ENCODE measurements at regions not wholly inside any gene's neighbourhood (a gene's known extent, or its start where the extent isn't known, plus 50 kb on each side); places are given as distances from the start of the nearest gene placed in this dataset.

DNA sequence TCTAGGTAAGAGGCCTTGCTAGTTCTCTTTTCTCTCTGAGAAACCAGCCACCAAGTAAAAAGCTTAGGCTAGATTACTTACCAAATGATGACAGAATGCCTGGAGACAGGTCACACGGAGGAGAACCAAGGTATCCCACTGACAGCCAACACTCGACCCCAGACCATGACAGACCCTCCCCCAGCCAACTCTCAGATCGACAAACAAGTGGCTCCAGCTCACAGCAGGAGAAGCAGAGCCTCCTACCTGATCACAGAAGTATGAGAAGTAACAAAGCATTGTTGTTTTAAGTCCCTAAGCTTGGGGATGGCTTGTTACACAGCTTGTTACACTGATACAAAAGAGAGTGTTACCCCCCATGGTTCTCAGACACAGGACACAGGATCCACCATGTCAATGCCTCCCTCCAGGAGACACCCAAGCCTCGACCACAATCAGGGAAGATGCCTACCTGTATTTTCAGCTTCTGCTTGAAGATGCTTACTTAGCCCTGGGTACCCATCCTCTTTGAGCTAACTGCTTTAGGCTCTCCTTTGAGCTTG is 423.8 kb upstream of the JARID2 start:
- peaks cover 11% of the 10 kb centered on the region; the same call in 1 of the 2 replicates for H3K4me1 ChIP-seq (replicated peaks; ENCODE audit: insufficient read depth)
- intact Hi-C loops (cut with micrococcal nuclease; ENCODE audit: unreplicated experiment): no loop called here
- POLR2A ChIA-PET (ENCODE audit: unreplicated experiment): no interaction called here
- no peak overlapping the region for H2AFZ ChIP-seq
- no peak for DNase-seq
- H3K4me2 ChIP-seq: no peak overlapping the region
- no peak overlapping the region for H3K4me3 ChIP-seq
- H3K27ac ChIP-seq: no peak overlapping the region
- no TSS peak for BruUV-seq (replicated peaks)
- no peaks in the 10 kb centered on the region for H3K27me3 ChIP-seq (ENCODE audit: insufficient read depth, low read depth)
- CTCF ChIA-PET: no interaction called here
- no peaks in the 10 kb centered on the region for H4K20me1 ChIP-seq (ENCODE audit: insufficient read depth)
- H3K9me3 ChIP-seq (ENCODE audit: insufficient read depth, low read depth): no peaks in the 10 kb centered on the region
- TF ChIP-seq, protein P1, sequence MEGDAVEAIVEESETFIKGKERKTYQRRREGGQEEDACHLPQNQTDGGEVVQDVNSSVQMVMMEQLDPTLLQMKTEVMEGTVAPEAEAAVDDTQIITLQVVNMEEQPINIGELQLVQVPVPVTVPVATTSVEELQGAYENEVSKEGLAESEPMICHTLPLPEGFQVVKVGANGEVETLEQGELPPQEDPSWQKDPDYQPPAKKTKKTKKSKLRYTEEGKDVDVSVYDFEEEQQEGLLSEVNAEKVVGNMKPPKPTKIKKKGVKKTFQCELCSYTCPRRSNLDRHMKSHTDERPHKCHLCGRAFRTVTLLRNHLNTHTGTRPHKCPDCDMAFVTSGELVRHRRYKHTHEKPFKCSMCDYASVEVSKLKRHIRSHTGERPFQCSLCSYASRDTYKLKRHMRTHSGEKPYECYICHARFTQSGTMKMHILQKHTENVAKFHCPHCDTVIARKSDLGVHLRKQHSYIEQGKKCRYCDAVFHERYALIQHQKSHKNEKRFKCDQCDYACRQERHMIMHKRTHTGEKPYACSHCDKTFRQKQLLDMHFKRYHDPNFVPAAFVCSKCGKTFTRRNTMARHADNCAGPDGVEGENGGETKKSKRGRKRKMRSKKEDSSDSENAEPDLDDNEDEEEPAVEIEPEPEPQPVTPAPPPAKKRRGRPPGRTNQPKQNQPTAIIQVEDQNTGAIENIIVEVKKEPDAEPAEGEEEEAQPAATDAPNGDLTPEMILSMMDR (conservative IDR thresholded peaks at IDR 0.05): no peak
- TF ChIP-seq EZH2 (IDR thresholded peaks at IDR 0.05; ENCODE audit: low read depth): no peak
- H3K9me2 ChIP-seq (ENCODE audit: insufficient read depth): no peaks in the 10 kb centered on the region
- no peaks in the 10 kb centered on the region for H3F3A ChIP-seq (ENCODE audit: insufficient read depth, low read depth)
- H3K79me2 ChIP-seq (ENCODE audit: low read depth): no peaks in the 10 kb centered on the region
- H3K36me3 ChIP-seq (ENCODE audit: low read depth): no peaks in the 10 kb centered on the region

DNA sequence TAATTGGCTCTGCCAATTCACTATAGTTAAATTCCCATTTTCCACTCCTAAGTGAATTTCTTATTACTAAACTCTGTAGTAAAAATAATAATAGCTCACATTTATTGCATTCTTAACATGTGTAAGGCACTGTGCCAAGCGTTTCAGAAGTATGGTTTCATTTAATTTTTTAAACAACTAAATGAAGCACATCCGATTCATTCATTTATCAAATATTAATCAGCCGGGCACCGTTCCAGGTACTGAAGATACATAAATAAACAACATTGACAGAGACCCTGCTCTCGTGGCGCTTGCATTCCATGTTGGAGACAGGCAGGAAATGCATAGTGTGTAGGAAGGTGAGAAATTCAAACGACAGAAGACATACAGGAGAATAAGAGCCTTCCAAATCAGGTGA is 423.2 kb upstream of the JARID2 start:
- no peak overlapping the region for H2AFZ ChIP-seq
- H3K27me3 ChIP-seq (ENCODE audit: insufficient read depth, low read depth): no peaks in the 10 kb centered on the region
- H3K4me3 ChIP-seq: no peak overlapping the region
- no peaks in the 10 kb centered on the region for H3K79me2 ChIP-seq (ENCODE audit: low read depth)
- no peak for TF ChIP-seq EZH2 (IDR thresholded peaks at IDR 0.05; ENCODE audit: low read depth)
- TF ChIP-seq, protein P1 (conservative IDR thresholded peaks at IDR 0.05): no peak
- intact Hi-C loops (cut with micrococcal nuclease; ENCODE audit: unreplicated experiment): no loop called here
- DNase-seq: no peak
- H4K20me1 ChIP-seq (ENCODE audit: insufficient read depth): no peaks in the 10 kb centered on the region
- H3K27ac ChIP-seq: no peak overlapping the region
- ChIA-PET POLR2A (ENCODE audit: unreplicated experiment) (no interaction called here), CTCF (no interaction called here)
- H3K4me1 ChIP-seq (replicated peaks; ENCODE audit: insufficient read depth): peaks cover 11% of the 10 kb centered on the region; the same call in 1 of the 2 replicates
- BruUV-seq (replicated peaks): no TSS peak
- no peak overlapping the region for H3K4me2 ChIP-seq
- H3K9me3 ChIP-seq (ENCODE audit: insufficient read depth, low read depth): no peaks in the 10 kb centered on the region
- H3K9me2 ChIP-seq (ENCODE audit: insufficient read depth): no peaks in the 10 kb centered on the region
- H3K36me3 ChIP-seq (ENCODE audit: low read depth): no peaks in the 10 kb centered on the region
- no peaks in the 10 kb centered on the region for H3F3A ChIP-seq (ENCODE audit: insufficient read depth, low read depth)

DNA sequence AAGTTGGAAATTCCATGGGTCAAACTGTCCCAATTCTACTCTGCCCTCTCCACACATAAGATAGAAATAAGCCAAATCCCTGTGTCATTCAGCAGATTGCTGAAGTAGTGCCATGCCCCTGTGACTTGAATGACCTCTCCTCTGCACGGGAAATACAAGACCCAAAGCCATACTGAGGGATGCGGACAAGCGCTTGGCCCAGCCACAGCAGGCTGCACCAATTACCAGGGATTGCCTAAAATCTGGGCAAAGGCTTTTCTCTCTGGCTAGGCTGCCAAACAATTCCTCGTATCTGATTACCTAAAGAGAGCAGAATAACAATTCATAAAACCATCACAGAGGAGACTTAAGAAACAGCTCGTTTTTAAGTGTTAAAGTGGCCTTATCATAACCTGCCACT is 421.8 kb upstream of the JARID2 start:
- TF ChIP-seq, protein P1 (conservative IDR thresholded peaks at IDR 0.05): no peak
- no peak for TF ChIP-seq EZH2 (IDR thresholded peaks at IDR 0.05; ENCODE audit: low read depth)
- Histone ChIP-seq H3K9me2 (ENCODE audit: insufficient read depth) (no peaks in the 10 kb centered on the region), H3K4me1 (replicated peaks; ENCODE audit: insufficient read depth) (peaks cover 5% of the 10 kb centered on the region; the same call in 1 of the 2 replicates), H3K4me3 (no peak overlapping the region), H3K36me3 (ENCODE audit: low read depth) (no peaks in the 10 kb centered on the region), H2AFZ (no peak overlapping the region), H3K27ac (no peak overlapping the region), H3K4me2 (no peak overlapping the region), H3K79me2 (ENCODE audit: low read depth) (no peaks in the 10 kb centered on the region), H4K20me1 (ENCODE audit: insufficient read depth) (no peaks in the 10 kb centered on the region), H3K9me3 (ENCODE audit: insufficient read depth, low read depth) (no peaks in the 10 kb centered on the region), H3K27me3 (ENCODE audit: insufficient read depth, low read depth) (no peaks in the 10 kb centered on the region), H3F3A (ENCODE audit: insufficient read depth, low read depth) (no peaks in the 10 kb centered on the region)
- ChIA-PET POLR2A (ENCODE audit: unreplicated experiment) (no interaction called here), CTCF (interaction anchor here (0.5 kb wide), 1 partner anchor 19 kb away, joined by 5 read pairs; no protein-coding TSS in a partner anchor)
- BruUV-seq (replicated peaks): no TSS peak
- intact Hi-C loops (cut with micrococcal nuclease; ENCODE audit: unreplicated experiment): no loop called here
- DNase-seq: no peak
